DOHH2 (cell line): ENCODE measurements at regions not wholly inside any gene's neighbourhood (a gene's known extent, or its start where the extent isn't known, plus 50 kb on each side); places are given as distances from the start of the nearest gene placed in this dataset.

Experiments used
- H3F3A ChIP-seq: fragments of 200-600 bp; sonication (generic), shearing (Covaris generic); 2 replicates; pipeline ENCODE4 v1.6.0; 2016; ENCODE audit warnings: antibody characterized with exemption, mild to moderate bottlenecking; ENCODE audit not compliant: control insufficient read depth, insufficient read depth
- H3K27ac ChIP-seq: fragments of 200-600 bp; sonication (generic); 2 replicates; pipeline ENCODE4 v1.5.1; 2014; ENCODE audit warnings: low read depth, mild to moderate bottlenecking, low read length, moderate library complexity
- H3K27me3 ChIP-seq: fragments of 200-600 bp; sonication (generic); 2 replicates; pipeline ENCODE4 v1.6.1; 2014; ENCODE audit warnings: mild to moderate bottlenecking, low read length, mixed read lengths; ENCODE audit not compliant: control insufficient read depth
- H3K36me3 ChIP-seq: fragments of 200-600 bp; sonication (generic); 2 replicates; pipeline ENCODE4 v1.6.1; 2014; ENCODE audit warnings: mild to moderate bottlenecking, low read length, moderate library complexity, mixed read lengths; ENCODE audit not compliant: control insufficient read depth
- H3K4me1 ChIP-seq: fragments of 200-600 bp; sonication (generic); 2 replicates; pipeline ENCODE4 v1.6.1; 2014; ENCODE audit warnings: mild to moderate bottlenecking, low read length, mixed read lengths; ENCODE audit not compliant: control insufficient read depth
- H3K4me2 ChIP-seq: fragments of 200-600 bp; sonication (generic); 2 replicates; pipeline ENCODE4 v1.6.0; 2014; ENCODE audit warnings: mild to moderate bottlenecking, low read length, moderate library complexity
- H3K4me3 ChIP-seq: fragments of 200-600 bp; sonication (generic); 2 replicates; pipeline ENCODE4 v1.5.1; 2014; ENCODE audit warnings: mild to moderate bottlenecking, low read length, mixed read lengths
- H3K79me2 ChIP-seq: fragments of 200-600 bp; sonication (generic); 2 replicates; pipeline ENCODE4 v1.6.1; 2014; ENCODE audit warnings: mild to moderate bottlenecking, low read length, mixed read lengths; ENCODE audit not compliant: control insufficient read depth
- H3K9me2 ChIP-seq: fragments of 200-600 bp; sonication (generic); replicated peaks from 2 replicates; pipeline ENCODE4 v1.6.1; 2014; ENCODE audit warnings: mild to moderate bottlenecking, low read length, mixed read lengths; ENCODE audit not compliant: control insufficient read depth
- H3K9me3 ChIP-seq: fragments of 200-600 bp; sonication (generic); 2 replicates; pipeline ENCODE4 v1.6.1; 2014; ENCODE audit warnings: antibody characterized with exemption, low read length, mixed read lengths; ENCODE audit not compliant: control insufficient read depth, insufficient read depth
- H4K20me1 ChIP-seq: fragments of 200-600 bp; sonication (generic); 2 replicates; pipeline ENCODE4 v1.6.0; 2014; ENCODE audit warnings: low read depth, mild to moderate bottlenecking, antibody characterized with exemption, low read length, moderate library complexity; ENCODE audit not compliant: control insufficient read depth, insufficient read depth
- CTCF ChIP-seq: fragments of 200-600 bp; sonication (generic); IDR thresholded peaks from one replicate; pipeline ENCODE4 v1.5.1; 2014; ENCODE audit warnings: antibody characterized with exemption, mild to moderate bottlenecking, low read depth, low read length; ENCODE audit not compliant: poor library complexity, severe bottlenecking
- EZH2phosphoT487 ChIP-seq: fragments of 200-600 bp; sonication (generic); IDR thresholded peaks from 2 replicates; pipeline ENCODE4 v1.6.1; 2017; ENCODE audit warnings: borderline replicate concordance, mild to moderate bottlenecking, antibody characterized with exemption, low read length, moderate library complexity, mixed read lengths

- Histone ChIP-seq H3K4me3 (no peak overlapping the region), H3K9me3 (peaks cover 6% of the 10 kb centered on the region; the same call in 1 of the 2 replicates), H3K79me2 (no peaks in the 10 kb centered on the region), H4K20me1 (no peaks in the 10 kb centered on the region), H3F3A (no peaks in the 10 kb centered on the region), H3K27me3 (no peaks in the 10 kb centered on the region), H3K27ac (no peak overlapping the region), H3K9me2 (no peaks in the 10 kb centered on the region), H3K4me2 (no peak overlapping the region), H3K36me3 (no peaks in the 10 kb centered on the region; the same call in 1 of the 2 replicates), H3K4me1 (no peaks in the 10 kb centered on the region)
- TF ChIP-seq EZH2phosphoT487 (no peak), CTCF (no peak)
Observed at GRCh38 chr14:38073641-38074040, 134.1 kb upstream of the SSTR1 start.

DNA sequence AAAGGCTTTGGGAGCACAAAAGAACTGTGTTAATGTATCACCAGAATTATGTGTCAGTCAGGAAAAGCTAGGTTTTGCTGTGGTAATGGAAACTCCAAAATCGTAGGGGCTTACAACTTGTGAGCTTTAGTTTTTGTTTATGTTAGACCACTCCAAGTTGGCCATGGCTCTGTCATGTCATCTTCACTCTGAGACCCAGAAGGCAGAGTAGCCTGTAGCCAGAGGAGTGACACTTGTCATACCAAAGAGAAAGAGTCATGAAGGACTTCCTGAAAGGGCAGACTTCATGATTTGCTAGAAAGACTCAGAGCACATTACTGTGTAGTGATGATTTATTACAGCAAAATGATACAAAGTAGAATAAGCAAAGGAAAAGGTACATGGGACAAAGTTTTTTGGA lies 133.6 kb upstream of the SSTR1 start:
- Histone ChIP-seq H3K9me3 (peaks cover 10% of the 10 kb centered on the region; the same call in 1 of the 2 replicates), H4K20me1 (no peaks in the 10 kb centered on the region), H3K27me3 (no peaks in the 10 kb centered on the region), H3K27ac (no peak overlapping the region), H3K4me3 (no peak overlapping the region), H3K9me2 (no peaks in the 10 kb centered on the region), H3K36me3 (no peaks in the 10 kb centered on the region), H3F3A (no peaks in the 10 kb centered on the region), H3K4me1 (no peaks in the 10 kb centered on the region), H3K4me2 (no peak overlapping the region), H3K79me2 (no peaks in the 10 kb centered on the region)
- no peak for TF ChIP-seq EZH2phosphoT487
- TF ChIP-seq CTCF: no peak

DNA sequence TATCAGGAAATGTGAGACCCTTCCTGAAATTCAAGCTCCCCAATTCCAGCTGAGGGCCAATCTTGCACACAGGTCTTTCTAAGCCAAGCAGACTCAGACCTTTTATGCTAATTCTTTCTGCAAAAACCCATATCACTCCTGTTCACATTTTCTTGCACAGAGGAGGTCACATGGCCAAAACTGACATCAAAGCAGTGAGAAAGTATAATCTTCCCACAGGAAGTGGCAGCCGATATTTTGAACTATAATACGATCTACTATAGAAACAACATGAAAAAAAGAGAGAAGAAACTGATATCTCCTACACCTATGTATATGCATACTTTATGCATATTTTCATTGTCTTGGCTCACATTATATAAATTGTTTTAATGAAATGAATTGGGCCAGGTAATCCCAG lies 132.9 kb upstream of the SSTR1 start:
- Histone ChIP-seq H3K36me3 (no peaks in the 10 kb centered on the region), H4K20me1 (no peaks in the 10 kb centered on the region), H3K79me2 (no peaks in the 10 kb centered on the region), H3K27me3 (no peaks in the 10 kb centered on the region), H3K27ac (no peak overlapping the region), H3K4me1 (no peaks in the 10 kb centered on the region), H3K9me3 (peaks cover 14% of the 10 kb centered on the region; the same call in 1 of the 2 replicates), H3K4me3 (no peak overlapping the region), H3K9me2 (no peaks in the 10 kb centered on the region), H3F3A (0 out of 2 replicates have a peak, but pooled peaks cover 3% of the 10 kb centered on the region), H3K4me2 (no peak overlapping the region)
- no peak for TF ChIP-seq CTCF
- TF ChIP-seq EZH2phosphoT487: no peak
